MM.1S (cell line): ENCODE measurements at regions not wholly inside any gene's neighbourhood (a gene's known extent, or its start where the extent isn't known, plus 50 kb on each side); places are given as distances from the start of the nearest gene placed in this dataset.

Experiments used
- EZH2 ChIP-seq: fragments of 300-600 bp; sonication (generic); optimal IDR thresholded peaks from 2 replicates; pipeline ENCODE3; 2017; ENCODE audit warnings: low read depth, mild to moderate bottlenecking, antibody characterized with exemption, low read length, mixed read lengths
- EZH2phosphoT487 ChIP-seq: fragments of 300-600 bp; sonication (generic); IDR thresholded peaks from 2 replicates; pipeline ENCODE4 v1.6.1; 2018; ENCODE audit warnings: antibody characterized with exemption, low read length
- TF ChIP-seq, protein P1 (sequence below): fragments of 300-600 bp; sonication (generic); IDR thresholded peaks from 2 replicates; pipeline ENCODE4 v1.5.1; 2016; ENCODE audit warnings: antibody characterized with exemption, low read length, mixed read lengths

DNA sequence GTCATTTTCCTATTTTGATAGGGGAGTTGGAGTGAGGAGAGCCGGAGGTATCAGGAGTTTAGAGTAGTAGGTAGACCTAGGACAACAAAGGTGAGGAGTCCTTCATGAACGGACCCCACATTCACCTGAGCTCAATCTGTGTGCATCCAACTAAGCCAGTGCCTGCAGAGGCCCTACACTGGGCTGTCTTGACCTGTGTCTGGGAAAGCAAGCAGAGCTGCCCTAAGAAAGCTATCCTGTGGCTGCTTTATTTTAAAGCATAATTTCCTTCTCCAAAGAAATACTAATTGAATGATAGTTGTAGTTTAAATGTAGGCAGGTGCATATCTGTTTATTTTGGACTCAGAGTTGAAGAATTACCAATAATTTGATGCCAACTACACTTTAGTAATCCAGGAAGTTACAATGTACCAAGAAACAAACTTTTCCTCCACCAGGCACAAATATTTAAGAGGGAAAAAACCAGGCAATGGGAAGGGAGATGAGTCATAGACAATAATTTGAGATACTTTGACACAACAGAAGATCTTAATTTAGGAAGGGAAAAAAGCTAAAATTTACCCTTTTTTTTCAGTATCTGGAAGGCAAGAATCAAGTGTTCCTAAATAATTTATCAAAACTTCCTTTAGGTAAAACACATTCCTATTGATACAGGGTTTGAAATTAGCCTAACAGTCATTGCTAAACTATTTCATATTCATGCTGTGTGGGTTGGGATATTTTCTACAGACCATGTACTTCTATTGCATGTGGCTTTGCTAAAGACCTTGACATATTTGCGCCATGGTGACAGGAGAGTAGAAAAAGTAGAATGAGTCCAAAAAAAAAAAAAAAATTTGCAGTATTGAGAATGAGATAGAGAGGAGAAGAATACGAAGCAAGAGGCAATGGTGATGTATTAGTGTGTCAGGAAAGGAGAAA, 376.6 kb upstream of the TUSC1 start:
- TF ChIP-seq, protein P1, sequence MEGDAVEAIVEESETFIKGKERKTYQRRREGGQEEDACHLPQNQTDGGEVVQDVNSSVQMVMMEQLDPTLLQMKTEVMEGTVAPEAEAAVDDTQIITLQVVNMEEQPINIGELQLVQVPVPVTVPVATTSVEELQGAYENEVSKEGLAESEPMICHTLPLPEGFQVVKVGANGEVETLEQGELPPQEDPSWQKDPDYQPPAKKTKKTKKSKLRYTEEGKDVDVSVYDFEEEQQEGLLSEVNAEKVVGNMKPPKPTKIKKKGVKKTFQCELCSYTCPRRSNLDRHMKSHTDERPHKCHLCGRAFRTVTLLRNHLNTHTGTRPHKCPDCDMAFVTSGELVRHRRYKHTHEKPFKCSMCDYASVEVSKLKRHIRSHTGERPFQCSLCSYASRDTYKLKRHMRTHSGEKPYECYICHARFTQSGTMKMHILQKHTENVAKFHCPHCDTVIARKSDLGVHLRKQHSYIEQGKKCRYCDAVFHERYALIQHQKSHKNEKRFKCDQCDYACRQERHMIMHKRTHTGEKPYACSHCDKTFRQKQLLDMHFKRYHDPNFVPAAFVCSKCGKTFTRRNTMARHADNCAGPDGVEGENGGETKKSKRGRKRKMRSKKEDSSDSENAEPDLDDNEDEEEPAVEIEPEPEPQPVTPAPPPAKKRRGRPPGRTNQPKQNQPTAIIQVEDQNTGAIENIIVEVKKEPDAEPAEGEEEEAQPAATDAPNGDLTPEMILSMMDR, result no peak
- TF ChIP-seq EZH2 (no peak), EZH2phosphoT487 (no peak)
